CD4-positive, alpha-beta T cell (primary cell): ENCODE measurements at regions not wholly inside any gene's neighbourhood (a gene's known extent, or its start where the extent isn't known, plus 50 kb on each side); places are given as distances from the start of the nearest gene placed in this dataset.

Experiments used
- ATAC-seq: fragments of 200-7000 bp; cut with Tn5 transposase; one replicate; pipeline ENCODE4 v1.10.0; 2022; ENCODE audit warnings: mild to moderate bottlenecking; ENCODE audit not compliant: poor library complexity
- CTCF ChIA-PET: fragments of 350-600 bp; sonication (Branson Sonifier 250); formaldehyde crosslinking; loops from one replicate; lab custom pipeline; 2021; ENCODE audit warnings: antibody characterized with exemption, inconsistent platforms; lab: Charles Lee
- POLR2A ChIA-PET: fragments of 350-600 bp; sonication (Branson Sonifier 250); formaldehyde crosslinking; loops from one replicate; lab custom pipeline; 2021; ENCODE audit warnings: antibody characterized with exemption, inconsistent platforms; lab: Charles Lee
- DNase-seq, 14 experiments: peaks; one replicate each; pipeline ENCODE4 v3.0.0-alpha.2; 2013 to 2020; ENCODE audit warnings: mixed read lengths in 2 of 14
- H3K27ac ChIP-seq, 2 donors: one replicate each; pipeline versions ENCODE4 v1.5.1 to v1.7.0; 2013; ENCODE audit warnings: low read length in 2 of 2, low read depth in 1 of 2, mild to moderate bottlenecking in 1 of 2
- H3K27me3 ChIP-seq, 2 experiments: 1 replicate in 1 of 2; 2 replicates in 1 of 2; pipeline versions ENCODE4 v1.6.1 to v1.7.0; 2013; ENCODE audit warnings: low read length in 2 of 2, control low read depth in 1 of 2, mild to moderate bottlenecking in 1 of 2, moderate library complexity in 1 of 2; ENCODE audit not compliant: insufficient read depth in 2 of 2, control insufficient read depth in 1 of 2
- H3K36me3 ChIP-seq: one replicate; pipeline ENCODE4 v1.6.1; 2013; ENCODE audit warnings: low read length, control low read depth; ENCODE audit not compliant: insufficient read depth
- H3K4me1 ChIP-seq: one replicate; pipeline ENCODE4 v1.6.1; 2013; ENCODE audit warnings: low read length, control low read depth; ENCODE audit not compliant: insufficient read depth
- H3K4me3 ChIP-seq: one replicate; pipeline ENCODE4 v1.5.1; 2013; ENCODE audit warnings: mild to moderate bottlenecking, low read length, moderate library complexity
- H3K9me3 ChIP-seq, 2 experiments: 1 replicate in 1 of 2; 2 replicates in 1 of 2; pipeline versions ENCODE4 v1.6.1 to v1.7.0; 2013; ENCODE audit warnings: low read length in 2 of 2, mild to moderate bottlenecking in 2 of 2, control low read depth in 1 of 2, moderate library complexity in 1 of 2; ENCODE audit not compliant: control insufficient read depth in 1 of 2, insufficient read depth in 1 of 2
- H3K27ac Mint-ChIP-seq: one replicate; pipeline ENCODE4 v1.8.0; 2020; ENCODE audit warnings: mixed read lengths
- H3K27me3 Mint-ChIP-seq: one replicate; pipeline ENCODE4 v1.8.0; 2021; ENCODE audit warnings: mixed read lengths
- H3K36me3 Mint-ChIP-seq: one replicate; pipeline ENCODE4 v1.8.0; 2021; ENCODE audit warnings: low read depth, mixed read lengths
- H3K4me1 Mint-ChIP-seq: one replicate; pipeline ENCODE4 v1.8.0; 2021; ENCODE audit warnings: low read depth, mixed read lengths
- H3K4me3 Mint-ChIP-seq: one replicate; pipeline ENCODE4 v1.8.0; 2020; ENCODE audit warnings: mild to moderate bottlenecking, mixed read lengths
- H3K9me3 Mint-ChIP-seq: one replicate; pipeline ENCODE4 v1.8.0; 2020; ENCODE audit warnings: mixed read lengths
- CTCF ChIP-seq: fragments of 200-600 bp; IDR thresholded peaks from one replicate; pipeline ENCODE4 v1.8.0; 2022; ENCODE audit warnings: antibody characterized with exemption, mild to moderate bottlenecking
- intact Hi-C, 2 experiments: fragments of 100-400 bp; cut with DNase I in 1 of 2; cut with micrococcal nuclease in 1 of 2; formaldehyde crosslinking; loops; one replicate each; pipeline versions ENCODE4 v1.15.1 to v1.9.0; 2023 to 2025; cut with DNase I, micrococcal nuclease

- H3K9me3 Mint-ChIP-seq: no peaks in the 10 kb centered on the region
- ChIA-PET CTCF (no interaction called here), POLR2A (no interaction called here)
Measured at GRCh38 chr10:130809761-130810515, 501.6 kb downstream of the TCERG1L start.

GRCh38 chr10:130810856-130811255 is 500.7 kb downstream of the TCERG1L start:
- Mint-ChIP-seq H3K27ac (no peak overlapping the region), H3K36me3 (no peaks in the 10 kb centered on the region), H3K4me1 (no peaks in the 10 kb centered on the region), H3K9me3 (no peaks in the 10 kb centered on the region), H3K27me3 (no peaks in the 10 kb centered on the region), H3K4me3 (no peak overlapping the region)
- Histone ChIP-seq H3K27ac (no peak overlapping the region), H3K27me3 (no peaks in the 10 kb centered on the region), H3K36me3 (no peaks in the 10 kb centered on the region), H3K4me3 (no peak overlapping the region), H3K4me1 (no peaks in the 10 kb centered on the region), H3K9me3 (peaks cover 0 to 32% of the 10 kb centered on the region in 2 experiments)
- ATAC-seq: no peak
- CTCF ChIA-PET: no interaction called here
- no peak for TF ChIP-seq CTCF
- POLR2A ChIA-PET: no interaction called here
- no peak for DNase-seq
- intact Hi-C loops: no loop called here

More at GRCh38 chr10:130809761-130810515, 501.6 kb downstream of the TCERG1L start:
- Mint-ChIP-seq H3K27ac (no peak overlapping the region), H3K4me1 (no peaks in the 10 kb centered on the region), H3K36me3 (no peaks in the 10 kb centered on the region), H3K27me3 (no peaks in the 10 kb centered on the region), H3K4me3 (no peak overlapping the region)
- no peak for ATAC-seq
- Histone ChIP-seq H3K27me3 (no peaks in the 10 kb centered on the region), H3K9me3 (peaks cover 0 to 37% of the 10 kb centered on the region in 2 experiments), H3K36me3 (no peaks in the 10 kb centered on the region), H3K4me1 (no peaks in the 10 kb centered on the region), H3K27ac (no peak overlapping the region), H3K4me3 (no peak overlapping the region)
- no peak for DNase-seq
- no peak for TF ChIP-seq CTCF
- intact Hi-C loops: no loop called here

- intact Hi-C loops: no loop called here
- Mint-ChIP-seq H3K4me3 (no peak overlapping the region), H3K27ac (no peak overlapping the region), H3K36me3 (no peaks in the 10 kb centered on the region), H3K27me3 (no peaks in the 10 kb centered on the region), H3K4me1 (no peaks in the 10 kb centered on the region), H3K9me3 (no peaks in the 10 kb centered on the region)
- Histone ChIP-seq H3K4me1 (no peaks in the 10 kb centered on the region), H3K9me3 (peaks cover 0 to 45% of the 10 kb centered on the region in 2 experiments), H3K4me3 (no peak overlapping the region), H3K36me3 (no peaks in the 10 kb centered on the region), H3K27ac (no peak overlapping the region), H3K27me3 (no peaks in the 10 kb centered on the region)
- no peak for ATAC-seq
- ChIA-PET CTCF (no interaction called here), POLR2A (no interaction called here)
- DNase-seq: no peak
- no peak for TF ChIP-seq CTCF
Measured at GRCh38 chr10:130812381-130813148, 499.0 kb downstream of the TCERG1L start.
